H9 (cell line): ENCODE measurements at regions not wholly inside any gene's neighbourhood (a gene's known extent, or its start where the extent isn't known, plus 50 kb on each side); places are given as distances from the start of the nearest gene placed in this dataset.

ENCODE experiments used
- DNase-seq: peaks from one replicate; pipeline ENCODE4 v3.0.0-alpha.2; 2017
- H2AFZ ChIP-seq: one replicate; pipeline ENCODE4 v1.6.1; 2013; ENCODE audit warnings: mild to moderate bottlenecking, low read length, control low read depth, moderate library complexity
- H2AK5ac ChIP-seq: 2 replicates; pipeline ENCODE4 v1.6.1; 2013; ENCODE audit warnings: low read length, control low read depth, mixed read lengths; ENCODE audit not compliant: insufficient read length
- H2BK120ac ChIP-seq: one replicate; pipeline ENCODE4 v1.6.1; 2013; ENCODE audit warnings: low read depth, mild to moderate bottlenecking, low read length, control low read depth, inconsistent platforms; ENCODE audit not compliant: poor library complexity, severe bottlenecking
- H2BK12ac ChIP-seq: 2 replicates; pipeline ENCODE4 v1.6.1; 2013; ENCODE audit warnings: low read length, control low read depth, mixed read lengths, low read depth; ENCODE audit not compliant: insufficient read length
- H2BK15ac ChIP-seq: 2 replicates; pipeline ENCODE4 v1.6.1; 2013; ENCODE audit warnings: low read depth, low read length, control low read depth
- H2BK20ac ChIP-seq: one replicate; pipeline ENCODE4 v1.6.1; 2013; ENCODE audit warnings: low read depth, mild to moderate bottlenecking, low read length, control low read depth, inconsistent platforms; ENCODE audit not compliant: poor library complexity, severe bottlenecking
- H2BK5ac ChIP-seq: 2 replicates; pipeline ENCODE4 v1.6.1; 2013; ENCODE audit warnings: low read length, control low read depth, mixed read lengths; ENCODE audit not compliant: insufficient read length
- H3K14ac ChIP-seq: 2 replicates; pipeline ENCODE4 v1.6.1; 2013; ENCODE audit warnings: low read length, control low read depth; ENCODE audit not compliant: insufficient read depth
- H3K18ac ChIP-seq: 2 replicates; pipeline ENCODE4 v1.6.1; 2013; ENCODE audit warnings: low read depth, mild to moderate bottlenecking, mixed read lengths, low read length, control low read depth; ENCODE audit not compliant: insufficient read length
- H3K23ac ChIP-seq: 2 replicates; pipeline ENCODE4 v1.6.1; 2013; ENCODE audit warnings: low read length, control low read depth, mixed read lengths, low read depth; ENCODE audit not compliant: insufficient read length
- H3K23me2 ChIP-seq: 2 replicates; pipeline ENCODE4 v1.6.1; 2013; ENCODE audit warnings: low read depth, mild to moderate bottlenecking, mixed read lengths, low read length, control low read depth; ENCODE audit not compliant: insufficient read length, poor library complexity, severe bottlenecking
- H3K27ac ChIP-seq: 2 replicates; pipeline ENCODE4 v1.5.1; 2013; ENCODE audit warnings: low read length, control low read depth, mixed read lengths, low read depth; ENCODE audit not compliant: insufficient read length
- H3K27me3 ChIP-seq: 2 replicates; pipeline ENCODE4 v1.6.1; 2013; ENCODE audit warnings: low read length, control low read depth, inconsistent platforms; ENCODE audit not compliant: insufficient read depth
- H3K4ac ChIP-seq: 2 replicates; pipeline ENCODE4 v1.6.1; 2013; ENCODE audit warnings: low read depth, mild to moderate bottlenecking, control low read depth, inconsistent platforms, low read length, moderate library complexity
- H3K4me1 ChIP-seq: 2 replicates; pipeline ENCODE4 v1.6.1; 2013; ENCODE audit warnings: low read length, control low read depth, inconsistent platforms; ENCODE audit not compliant: insufficient read depth
- H3K4me2 ChIP-seq: 2 replicates; pipeline ENCODE4 v1.6.1; 2013; ENCODE audit warnings: low read length, control low read depth, mixed read lengths; ENCODE audit not compliant: insufficient read length, insufficient read depth
- H3K56ac ChIP-seq: 2 replicates; pipeline ENCODE4 v1.6.1; 2013; ENCODE audit warnings: low read depth, mild to moderate bottlenecking, mixed read lengths, low read length, control low read depth; ENCODE audit not compliant: insufficient read length
- H3K79me1 ChIP-seq: 2 replicates; pipeline ENCODE4 v1.6.1; 2013; ENCODE audit warnings: low read depth, mild to moderate bottlenecking, moderate library complexity, low read length, control low read depth, inconsistent platforms; ENCODE audit not compliant: insufficient read depth, poor library complexity, severe bottlenecking
- H3K79me2 ChIP-seq: 2 replicates; pipeline ENCODE4 v1.6.1; 2013; ENCODE audit warnings: low read length, control low read depth, inconsistent platforms; ENCODE audit not compliant: insufficient read depth
- H3K9ac ChIP-seq: 2 replicates; pipeline ENCODE4 v1.6.1; 2013; ENCODE audit warnings: low read length, control low read depth, mixed read lengths; ENCODE audit not compliant: insufficient read length; ENCODE audit errors: extremely low read depth
- H3K9me3 ChIP-seq: one replicate; pipeline ENCODE4 v1.6.1; 2013; ENCODE audit warnings: low read depth, low read length, inconsistent platforms; ENCODE audit not compliant: control insufficient read depth
- H3T11ph ChIP-seq: one replicate; pipeline ENCODE4 v1.6.1; 2013; ENCODE audit warnings: mild to moderate bottlenecking, low read length, control low read depth, inconsistent platforms
- H4K20me1 ChIP-seq: one replicate; pipeline ENCODE4 v1.6.1; 2013; ENCODE audit not compliant: control insufficient read depth, insufficient read length, insufficient read depth
- H4K5ac ChIP-seq: 2 replicates; pipeline ENCODE4 v1.6.1; 2013; ENCODE audit warnings: low read depth, mild to moderate bottlenecking, mixed read lengths, low read length, control low read depth; ENCODE audit not compliant: insufficient read length
- H4K8ac ChIP-seq: replicated peaks from 2 replicates; pipeline ENCODE4 v1.6.1; 2013; ENCODE audit warnings: low read length, control low read depth, mixed read lengths, low read depth; ENCODE audit not compliant: insufficient read length
- H4K91ac ChIP-seq: 2 replicates; pipeline ENCODE4 v1.6.1; 2013; ENCODE audit warnings: low read depth, mild to moderate bottlenecking, moderate library complexity, mixed read lengths, low read length, control low read depth; ENCODE audit not compliant: insufficient read length
- H3K27ac Mint-ChIP-seq, 3 experiments: 2 replicates in 2 of 3; 3 replicates in 1 of 3; pipeline ENCODE4 v1.8.0; 2020 to 2021; ENCODE audit warnings: mixed read lengths in 3 of 3, mild to moderate bottlenecking in 1 of 3, moderate library complexity in 1 of 3
- H3K27me3 Mint-ChIP-seq: 2 replicates; pipeline ENCODE4 v1.8.0; 2021; ENCODE audit warnings: low read depth, mild to moderate bottlenecking, moderate library complexity, mixed read lengths
- H3K36me3 Mint-ChIP-seq, 3 experiments: 2 replicates in 2 of 3; 3 replicates in 1 of 3; pipeline ENCODE4 v1.8.0; 2020 to 2021; ENCODE audit warnings: low read depth in 3 of 3, mixed read lengths in 3 of 3; ENCODE audit not compliant: insufficient read depth in 1 of 3
- H3K4me1 Mint-ChIP-seq, 2 experiments: 2 replicates each; pipeline ENCODE4 v1.8.0; 2020; ENCODE audit warnings: mixed read lengths in 2 of 2
- H3K4me3 Mint-ChIP-seq, 2 experiments: 2 replicates in 1 of 2; 3 replicates in 1 of 2; pipeline ENCODE4 v1.8.0; 2020 to 2021; ENCODE audit warnings: mild to moderate bottlenecking in 2 of 2, mixed read lengths in 2 of 2, moderate library complexity in 1 of 2
- H3K9me3 Mint-ChIP-seq, 2 experiments: 2 replicates in 1 of 2; 3 replicates in 1 of 2; pipeline ENCODE4 v1.8.0; 2020; ENCODE audit warnings: mild to moderate bottlenecking in 2 of 2, mixed read lengths in 2 of 2, moderate library complexity in 1 of 2
- WGBS: extraction: QIAGEN DNeasy Blood & Tissue Kit; methylation state at CpG from one replicate; pipeline ENCODE4 v1.1.7; 2013; ENCODE audit warnings: missing lambda C conversion rate, low lambda C conversion rate, mixed read lengths; ENCODE audit not compliant: insufficient read length; ENCODE audit errors: extremely low coverage; 5-methylcytosine and 5-hydroxymethylcytosine counted together
- TF ChIP-seq, protein P1 (sequence below): fragments of 200-600 bp; sonication (generic); conservative IDR thresholded peaks from 3 replicates; pipeline ENCODE4 v1.8.0; 2021; ENCODE audit warnings: antibody characterized with exemption, mild to moderate bottlenecking

DNA sequence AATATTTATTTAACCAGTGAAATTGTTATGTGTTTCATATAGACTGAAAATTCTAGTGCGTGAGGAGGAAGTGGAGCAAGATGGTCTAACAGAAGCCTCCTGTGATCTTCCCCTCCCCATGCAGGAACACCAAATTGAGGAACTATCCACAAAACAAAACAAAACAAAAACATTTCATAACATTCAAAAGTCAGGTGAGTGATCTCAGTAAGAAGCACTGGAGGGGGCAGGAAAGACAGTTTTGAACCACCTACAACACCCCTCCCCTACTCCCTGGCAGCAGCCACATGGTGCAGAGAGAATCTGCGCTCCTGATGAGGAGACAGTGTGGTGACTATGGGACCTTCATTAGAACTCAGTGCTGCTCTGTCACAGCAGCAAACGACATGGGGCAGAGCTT, 221.9 kb upstream of the SEMA3C start:
- no peak overlapping the region for H2BK120ac ChIP-seq
- Mint-ChIP-seq H3K36me3 (peaks cover 0 to 10% (median 0%) of the 10 kb centered on the region in 3 experiments; a peak in 2 of 7 replicates), H3K27ac (no peak overlapping the region), H3K4me3 (no peak overlapping the region), H3K9me3 (peaks cover under 1 to 5% of the 10 kb centered on the region in 2 experiments; a peak in 2 of 5 replicates), H3K27me3 (peaks cover 1% of the 10 kb centered on the region; the same call in 1 of the 2 replicates), H3K4me1 (no peaks in the 10 kb centered on the region)
- no peak overlapping the region for H3K27ac ChIP-seq
- no peak overlapping the region for H2BK5ac ChIP-seq
- H3K4ac ChIP-seq = no peak overlapping the region
- H2BK20ac ChIP-seq = no peak overlapping the region
- WGBS = no CpG with 5 or more reads among the region's 3 CpGs
- no peak overlapping the region for H3K4me2 ChIP-seq
- H3K9ac ChIP-seq = no peak overlapping the region
- no peak overlapping the region for H2BK12ac ChIP-seq
- H3K56ac ChIP-seq = no peak overlapping the region
- H3K18ac ChIP-seq = no peak overlapping the region
- no peak overlapping the region for H2AFZ ChIP-seq
- H4K5ac ChIP-seq = no peak overlapping the region
- no peak overlapping the region for H3T11ph ChIP-seq
- no peaks in the 10 kb centered on the region for H3K4me1 ChIP-seq
- no peaks in the 10 kb centered on the region for H4K20me1 ChIP-seq
- no peak overlapping the region for H2BK15ac ChIP-seq
- no peaks in the 10 kb centered on the region for H3K79me2 ChIP-seq
- no peak overlapping the region for H4K91ac ChIP-seq
- no peak for DNase-seq
- no peak overlapping the region for H3K14ac ChIP-seq
- no peaks in the 10 kb centered on the region for H3K23me2 ChIP-seq
- no peaks in the 10 kb centered on the region for H3K9me3 ChIP-seq
- no peak overlapping the region for H3K23ac ChIP-seq
- no peaks in the 10 kb centered on the region for H3K27me3 ChIP-seq
- no peak overlapping the region for H2AK5ac ChIP-seq
- H4K8ac ChIP-seq = no peak overlapping the region
- no peaks in the 10 kb centered on the region for H3K79me1 ChIP-seq
- TF ChIP-seq, protein P1, sequence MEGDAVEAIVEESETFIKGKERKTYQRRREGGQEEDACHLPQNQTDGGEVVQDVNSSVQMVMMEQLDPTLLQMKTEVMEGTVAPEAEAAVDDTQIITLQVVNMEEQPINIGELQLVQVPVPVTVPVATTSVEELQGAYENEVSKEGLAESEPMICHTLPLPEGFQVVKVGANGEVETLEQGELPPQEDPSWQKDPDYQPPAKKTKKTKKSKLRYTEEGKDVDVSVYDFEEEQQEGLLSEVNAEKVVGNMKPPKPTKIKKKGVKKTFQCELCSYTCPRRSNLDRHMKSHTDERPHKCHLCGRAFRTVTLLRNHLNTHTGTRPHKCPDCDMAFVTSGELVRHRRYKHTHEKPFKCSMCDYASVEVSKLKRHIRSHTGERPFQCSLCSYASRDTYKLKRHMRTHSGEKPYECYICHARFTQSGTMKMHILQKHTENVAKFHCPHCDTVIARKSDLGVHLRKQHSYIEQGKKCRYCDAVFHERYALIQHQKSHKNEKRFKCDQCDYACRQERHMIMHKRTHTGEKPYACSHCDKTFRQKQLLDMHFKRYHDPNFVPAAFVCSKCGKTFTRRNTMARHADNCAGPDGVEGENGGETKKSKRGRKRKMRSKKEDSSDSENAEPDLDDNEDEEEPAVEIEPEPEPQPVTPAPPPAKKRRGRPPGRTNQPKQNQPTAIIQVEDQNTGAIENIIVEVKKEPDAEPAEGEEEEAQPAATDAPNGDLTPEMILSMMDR = no peak
